Cardiac muscle cell (in vitro differentiated cells and primary cell): ENCODE measurements at regions not wholly inside any gene's neighbourhood (a gene's known extent, or its start where the extent isn't known, plus 50 kb on each side); places are given as distances from the start of the nearest gene placed in this dataset.

Experiments
- DNase-seq, 2 donors: peaks; one replicate each; pipeline versions ENCODE4 v3.0.0 to v3.0.0-alpha.2; 2010 to 2017; ENCODE audit warnings: low read depth in 1 of 2, low spot score in 1 of 2
- H3K27ac ChIP-seq: fragments of 200-600 bp; sonication (generic); 2 replicates; pipeline ENCODE4 v1.5.1; 2016
- H3K27me3 ChIP-seq: fragments of 200-600 bp; sonication (generic); 2 replicates; pipeline ENCODE4 v1.6.0; 2016; ENCODE audit warnings: control low read depth
- H3K36me3 ChIP-seq: fragments of 200-600 bp; sonication (generic); 2 replicates; pipeline ENCODE4 v1.5.1; 2016; ENCODE audit warnings: control low read depth
- H3K4me1 ChIP-seq: fragments of 200-600 bp; sonication (generic); 2 replicates; pipeline ENCODE4 v1.8.1; 2017; ENCODE audit warnings: low read depth, mild to moderate bottlenecking, mixed run types
- H3K4me3 ChIP-seq: fragments of 200-600 bp; sonication (generic); 2 replicates; pipeline ENCODE4 v1.5.1; 2016; ENCODE audit warnings: mild to moderate bottlenecking
- H3K9me3 ChIP-seq: fragments of 200-600 bp; sonication (generic); 2 replicates; pipeline ENCODE4 v1.5.1; 2017; ENCODE audit warnings: low read depth, mild to moderate bottlenecking, control low read depth
- TF ChIP-seq, protein P1 (sequence below): IDR thresholded peaks from 2 replicates; pipeline ENCODE4 v1.5.1; 2012; ENCODE audit warnings: low read depth, mild to moderate bottlenecking, low read length

GRCh38 chr1:239178961-239179360, 207.4 kb upstream of the CHRM3 start:
- H3K4me3 ChIP-seq = no peak overlapping the region
- DNase-seq = no peak
- no peak overlapping the region for H3K27ac ChIP-seq
- no peaks in the 10 kb centered on the region for H3K27me3 ChIP-seq
- H3K36me3 ChIP-seq = no peaks in the 10 kb centered on the region
- no peaks in the 10 kb centered on the region for H3K9me3 ChIP-seq
- no peaks in the 10 kb centered on the region for H3K4me1 ChIP-seq
- TF ChIP-seq, protein P1, sequence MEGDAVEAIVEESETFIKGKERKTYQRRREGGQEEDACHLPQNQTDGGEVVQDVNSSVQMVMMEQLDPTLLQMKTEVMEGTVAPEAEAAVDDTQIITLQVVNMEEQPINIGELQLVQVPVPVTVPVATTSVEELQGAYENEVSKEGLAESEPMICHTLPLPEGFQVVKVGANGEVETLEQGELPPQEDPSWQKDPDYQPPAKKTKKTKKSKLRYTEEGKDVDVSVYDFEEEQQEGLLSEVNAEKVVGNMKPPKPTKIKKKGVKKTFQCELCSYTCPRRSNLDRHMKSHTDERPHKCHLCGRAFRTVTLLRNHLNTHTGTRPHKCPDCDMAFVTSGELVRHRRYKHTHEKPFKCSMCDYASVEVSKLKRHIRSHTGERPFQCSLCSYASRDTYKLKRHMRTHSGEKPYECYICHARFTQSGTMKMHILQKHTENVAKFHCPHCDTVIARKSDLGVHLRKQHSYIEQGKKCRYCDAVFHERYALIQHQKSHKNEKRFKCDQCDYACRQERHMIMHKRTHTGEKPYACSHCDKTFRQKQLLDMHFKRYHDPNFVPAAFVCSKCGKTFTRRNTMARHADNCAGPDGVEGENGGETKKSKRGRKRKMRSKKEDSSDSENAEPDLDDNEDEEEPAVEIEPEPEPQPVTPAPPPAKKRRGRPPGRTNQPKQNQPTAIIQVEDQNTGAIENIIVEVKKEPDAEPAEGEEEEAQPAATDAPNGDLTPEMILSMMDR = no peak

DNA sequence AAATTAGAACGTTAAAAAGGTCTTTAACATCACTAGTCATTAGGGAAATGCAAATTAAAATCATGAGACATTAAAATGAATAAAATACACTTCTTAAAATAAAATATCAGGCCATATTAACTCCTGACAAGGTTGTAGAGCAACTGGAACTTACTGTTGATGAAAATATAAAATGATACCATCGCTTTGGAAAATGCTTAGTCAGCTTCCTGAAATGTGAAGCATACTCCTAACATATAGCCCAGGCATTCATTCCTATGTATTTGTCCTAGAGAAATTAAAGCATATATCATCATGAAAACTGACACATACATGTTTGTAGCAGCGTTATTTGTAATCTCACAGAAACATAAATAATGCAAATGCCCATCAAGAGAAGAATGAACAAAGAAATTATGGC, 211.5 kb upstream of the CHRM3 start:
- H3K4me1 ChIP-seq = no peaks in the 10 kb centered on the region
- no peak overlapping the region for H3K27ac ChIP-seq
- TF ChIP-seq, protein P1 = no peak
- no peaks in the 10 kb centered on the region for H3K27me3 ChIP-seq
- H3K9me3 ChIP-seq = no peaks in the 10 kb centered on the region
- H3K4me3 ChIP-seq = no peak overlapping the region
- no peaks in the 10 kb centered on the region for H3K36me3 ChIP-seq
- no peak for DNase-seq

GRCh38 chr1:239170828-239171227, 215.5 kb upstream of the CHRM3 start:
- DNase-seq = no peak
- Histone ChIP-seq H3K4me1 (no peaks in the 10 kb centered on the region), H3K27ac (no peak overlapping the region), H3K27me3 (no peaks in the 10 kb centered on the region), H3K9me3 (no peaks in the 10 kb centered on the region), H3K36me3 (no peaks in the 10 kb centered on the region), H3K4me3 (no peak overlapping the region)
- TF ChIP-seq, protein P1 = no peak

DNA sequence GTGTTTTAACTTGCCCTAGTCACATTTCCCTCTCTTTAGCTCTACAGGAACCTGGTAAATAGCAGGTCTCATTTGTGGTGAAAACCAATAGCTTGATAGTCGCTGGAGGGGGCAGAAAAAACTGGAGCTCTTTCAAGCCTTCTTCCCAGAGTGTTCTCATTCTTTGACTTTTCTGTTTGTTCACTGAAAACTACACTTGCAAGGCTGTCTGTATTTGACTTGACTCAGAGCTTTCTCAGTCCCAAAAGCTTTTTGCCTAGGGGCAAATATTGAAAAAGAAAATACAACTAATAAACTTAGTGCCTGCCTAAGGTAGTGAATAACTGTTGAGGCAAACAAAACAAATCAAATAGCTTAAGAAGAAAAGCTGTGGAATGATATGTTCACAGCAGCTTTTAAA, 217.1 kb upstream of the CHRM3 start:
- H3K9me3 ChIP-seq = no peaks in the 10 kb centered on the region
- no peak overlapping the region for H3K27ac ChIP-seq
- TF ChIP-seq, protein P1 = no peak
- no peaks in the 10 kb centered on the region for H3K4me1 ChIP-seq
- H3K4me3 ChIP-seq = no peak overlapping the region
- no peak for DNase-seq
- H3K36me3 ChIP-seq = no peaks in the 10 kb centered on the region
- no peaks in the 10 kb centered on the region for H3K27me3 ChIP-seq

DNA sequence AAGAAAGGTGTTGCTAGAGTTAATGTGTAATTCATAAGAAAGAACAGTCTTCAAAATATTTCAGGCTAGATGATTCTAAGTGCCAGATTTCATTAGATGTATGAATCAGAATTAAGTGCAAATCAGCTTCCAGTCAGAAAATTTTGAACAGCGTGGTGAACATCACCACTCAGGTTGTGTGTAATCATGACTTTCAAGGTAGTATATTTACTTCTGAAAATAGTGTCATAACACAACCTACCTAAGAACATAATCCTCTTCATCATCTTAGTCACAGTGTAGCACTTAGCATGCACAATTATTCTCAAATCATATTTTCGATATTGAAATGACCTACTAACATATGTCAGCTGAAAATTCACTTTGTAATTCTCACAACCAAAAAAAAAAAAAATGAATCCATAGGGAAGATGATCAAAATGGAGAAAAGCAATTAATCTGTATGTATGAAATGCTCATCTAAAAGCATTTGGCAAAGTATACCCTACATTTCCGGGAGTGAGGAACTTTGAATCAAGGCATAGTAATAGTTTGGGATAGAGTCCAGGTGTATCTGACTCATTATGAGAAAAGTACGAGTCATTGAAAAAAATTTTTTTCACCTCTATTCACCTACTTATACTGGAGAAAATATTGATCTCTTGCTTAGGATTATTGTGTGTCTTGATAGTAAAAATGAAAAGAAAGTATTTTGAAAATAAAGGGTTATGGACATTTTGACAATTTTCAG, 221.8 kb upstream of the CHRM3 start:
- no peaks in the 10 kb centered on the region for H3K27me3 ChIP-seq
- TF ChIP-seq, protein P1 = no peak
- H3K36me3 ChIP-seq = no peaks in the 10 kb centered on the region
- no peaks in the 10 kb centered on the region for H3K4me1 ChIP-seq
- H3K9me3 ChIP-seq = no peaks in the 10 kb centered on the region
- no peak for DNase-seq
- H3K4me3 ChIP-seq = no peak overlapping the region
- no peak overlapping the region for H3K27ac ChIP-seq
